Upper lobe of left lung (tissue), 4 donors: ENCODE measurements at regions not wholly inside any gene's neighbourhood (a gene's known extent, or its start where the extent isn't known, plus 50 kb on each side); places are given as distances from the start of the nearest gene placed in this dataset.

Source experiments
- POLR2AphosphoS5 ChIP-seq, 2 donors: sonication (generic); formaldehyde crosslinking; IDR thresholded peaks; one replicate each; pipeline ENCODE4 v1.5.1; 2017; ENCODE audit warnings: antibody characterized with exemption in 2 of 2
- TF ChIP-seq, protein P1 (sequence below), 6 experiments: fragments of 450-650 bp in 4 of 6; fragments of 200-600 bp in 2 of 6; sonication (generic) in 2 of 6; IDR thresholded peaks; one replicate each; pipeline ENCODE4 v1.5.1; 2016 to 2019; ENCODE audit warnings: antibody characterized with exemption in 6 of 6

DNA sequence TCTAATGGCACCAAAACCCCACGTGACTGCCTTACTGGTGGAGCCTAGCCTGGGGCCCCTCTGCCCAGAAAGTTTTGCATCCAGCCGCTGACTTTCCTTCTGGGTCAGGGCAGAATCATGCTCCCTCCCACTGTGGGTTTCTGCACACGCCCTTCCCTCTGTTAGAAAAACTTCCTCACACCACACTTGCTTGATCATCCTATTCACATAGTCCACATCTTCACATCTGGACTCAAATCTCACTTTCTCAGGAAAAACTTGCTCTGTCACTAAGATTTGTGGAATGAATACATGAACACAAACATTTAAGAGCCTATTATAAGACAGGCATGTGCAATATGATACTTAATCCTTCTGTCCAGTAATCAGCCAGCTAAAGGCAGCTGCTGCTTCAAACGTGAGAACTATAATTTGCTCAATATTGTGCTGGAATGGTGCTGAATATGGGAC lies 274.7 kb downstream of the RND3 start:
- TF ChIP-seq, protein P1, sequence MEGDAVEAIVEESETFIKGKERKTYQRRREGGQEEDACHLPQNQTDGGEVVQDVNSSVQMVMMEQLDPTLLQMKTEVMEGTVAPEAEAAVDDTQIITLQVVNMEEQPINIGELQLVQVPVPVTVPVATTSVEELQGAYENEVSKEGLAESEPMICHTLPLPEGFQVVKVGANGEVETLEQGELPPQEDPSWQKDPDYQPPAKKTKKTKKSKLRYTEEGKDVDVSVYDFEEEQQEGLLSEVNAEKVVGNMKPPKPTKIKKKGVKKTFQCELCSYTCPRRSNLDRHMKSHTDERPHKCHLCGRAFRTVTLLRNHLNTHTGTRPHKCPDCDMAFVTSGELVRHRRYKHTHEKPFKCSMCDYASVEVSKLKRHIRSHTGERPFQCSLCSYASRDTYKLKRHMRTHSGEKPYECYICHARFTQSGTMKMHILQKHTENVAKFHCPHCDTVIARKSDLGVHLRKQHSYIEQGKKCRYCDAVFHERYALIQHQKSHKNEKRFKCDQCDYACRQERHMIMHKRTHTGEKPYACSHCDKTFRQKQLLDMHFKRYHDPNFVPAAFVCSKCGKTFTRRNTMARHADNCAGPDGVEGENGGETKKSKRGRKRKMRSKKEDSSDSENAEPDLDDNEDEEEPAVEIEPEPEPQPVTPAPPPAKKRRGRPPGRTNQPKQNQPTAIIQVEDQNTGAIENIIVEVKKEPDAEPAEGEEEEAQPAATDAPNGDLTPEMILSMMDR (IDR thresholded peaks at IDR 0.05), result no peak
- TF ChIP-seq POLR2AphosphoS5 (IDR thresholded peaks at IDR 0.05), result no peak
